Panc1 (cell line): ENCODE measurements at regions not wholly inside any gene's neighbourhood (a gene's known extent, or its start where the extent isn't known, plus 50 kb on each side); places are given as distances from the start of the nearest gene placed in this dataset.

Experiments
- ATAC-seq: fragments of 200-7000 bp; cut with Tn5 transposase; 2 replicates; pipeline ENCODE4 v1.9.1; 2020; ENCODE audit warnings: mild to moderate bottlenecking, moderate library complexity
- BruUV-seq: library from RNA; stranded (reverse); fragments of 400-500 nt; replicated peaks from 2 replicates; lab custom pipeline; 2021; lab: Mats Ljungman, UMichigan
- CTCF ChIA-PET: fragments of 300-600 bp; sonication (Branson Sonifier 250); formaldehyde crosslinking; loops from one replicate; lab custom pipeline; 2022; ENCODE audit warnings: antibody characterized with exemption; lab: Charles Lee
- POLR2A ChIA-PET: fragments of 300-600 bp; sonication (Branson Sonifier 250); formaldehyde crosslinking; loops from one replicate; lab custom pipeline; 2022; ENCODE audit warnings: antibody characterized with exemption; lab: Charles Lee
- DNase-seq: peaks from one replicate; pipeline ENCODE4 v3.0.0-alpha.2; 2010; ENCODE audit warnings: low read depth, low spot score
- H3K27ac ChIP-seq: 2 replicates; pipeline ENCODE4 v1.5.1; 2011; ENCODE audit warnings: mild to moderate bottlenecking, low read length, inconsistent platforms
- H3K27me3 ChIP-seq: fragments of 200-500 bp; sonication (Bioruptor generic); 2 replicates; pipeline ENCODE4 v1.6.0; 2014; ENCODE audit warnings: low read length, inconsistent platforms; ENCODE audit not compliant: control insufficient read depth, insufficient read depth
- H3K36me3 ChIP-seq: fragments of 200-500 bp; sonication (Bioruptor generic); 2 replicates; pipeline ENCODE4 v1.5.1; 2014; ENCODE audit warnings: inconsistent platforms, mild to moderate bottlenecking, low read length, moderate library complexity; ENCODE audit not compliant: control insufficient read depth, insufficient read depth
- H3K4me1 ChIP-seq: 2 replicates; pipeline ENCODE4 v1.5.1; 2011; ENCODE audit warnings: inconsistent platforms, mild to moderate bottlenecking, low read length, moderate library complexity; ENCODE audit not compliant: control insufficient read depth, insufficient read depth
- H3K4me3 ChIP-seq, 2 experiments: 2 replicates each; pipeline ENCODE4 v1.5.1; 2011 to 2012; ENCODE audit warnings: low read depth in 2 of 2, low read length in 2 of 2, mild to moderate bottlenecking in 2 of 2, inconsistent platforms in 1 of 2, moderate library complexity in 1 of 2
- H3K9me3 ChIP-seq: fragments of 200-500 bp; sonication (Bioruptor generic); 2 replicates; pipeline ENCODE4 v1.5.1; 2014; ENCODE audit warnings: low read depth, mild to moderate bottlenecking, inconsistent platforms, low read length, moderate library complexity; ENCODE audit not compliant: control insufficient read depth, insufficient read depth
- POLR2AphosphoS5 ChIP-seq: IDR thresholded peaks from 2 replicates; pipeline ENCODE4 v1.6.1; 2012; ENCODE audit warnings: mild to moderate bottlenecking, low read depth, low read length, moderate library complexity
- SIN3A ChIP-seq: IDR thresholded peaks from 2 replicates; pipeline ENCODE4 v1.6.1; 2012; ENCODE audit warnings: low read depth, mild to moderate bottlenecking, low read length, moderate library complexity, borderline replicate concordance; ENCODE audit not compliant: insufficient read depth
- TCF7L2 ChIP-seq: IDR thresholded peaks from 2 replicates; pipeline ENCODE4 v1.6.1; 2011; ENCODE audit warnings: mild to moderate bottlenecking, low read depth, low read length, inconsistent platforms
- in situ Hi-C: cut with HindIII; loops from 2 replicates; pipeline ENCODE4 v1.10.0; 2016; ENCODE audit warnings: low sequenced_read_pairs, low pct_unique_long_range_greater_than_20kb
- intact Hi-C: fragments of 100-400 bp; cut with micrococcal nuclease; formaldehyde crosslinking; loops from one replicate; pipeline ENCODE4 v1.10.0; 2022; ENCODE audit not compliant: unreplicated experiment
- TF ChIP-seq, protein P1 (sequence below): fragments of 450-650 bp; IDR thresholded peaks from 2 replicates; pipeline ENCODE4 v1.5.1; 2017; ENCODE audit warnings: mild to moderate bottlenecking
- TF ChIP-seq, protein P2 (sequence below), 2 experiments: IDR thresholded peaks; 2 replicates each; pipeline ENCODE4 v1.6.1; 2011 to 2012; ENCODE audit warnings: low read depth in 2 of 2, control low read depth in 1 of 2, low read length in 1 of 2, mild to moderate bottlenecking in 1 of 2, moderate library complexity in 1 of 2; ENCODE audit not compliant: insufficient read depth in 1 of 2

DNA sequence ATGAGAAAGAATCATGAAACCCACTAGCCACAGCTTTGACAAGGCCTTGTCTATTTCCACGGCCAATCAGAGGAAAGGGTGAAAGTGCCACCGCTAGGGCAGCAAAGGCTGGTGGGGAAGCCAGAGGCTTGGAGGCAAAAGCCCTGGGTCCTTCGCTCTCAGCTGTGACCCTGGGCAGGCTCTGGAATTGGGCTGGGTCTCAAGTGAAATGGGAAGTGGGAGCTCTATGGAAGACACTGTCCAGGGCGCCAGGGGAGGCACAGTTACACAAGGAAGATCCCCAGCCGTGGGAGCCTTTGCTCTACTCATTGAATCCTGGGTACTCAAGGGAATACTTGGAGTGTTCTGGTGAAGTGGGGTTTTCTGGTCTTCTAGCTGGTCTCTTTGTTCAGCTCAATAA is 136.2 kb downstream of the ASB7 start:
- ChIA-PET POLR2A (no interaction called here), CTCF (no interaction called here)
- Histone ChIP-seq H3K36me3 (no peaks in the 10 kb centered on the region), H3K9me3 (no peaks in the 10 kb centered on the region), H3K27ac (no peak overlapping the region), H3K4me1 (peaks cover 7% of the 10 kb centered on the region), H3K27me3 (no peaks in the 10 kb centered on the region), H3K4me3 (no peak overlapping the region)
- in situ Hi-C loops, result no loop called here
- TF ChIP-seq, protein P1, sequence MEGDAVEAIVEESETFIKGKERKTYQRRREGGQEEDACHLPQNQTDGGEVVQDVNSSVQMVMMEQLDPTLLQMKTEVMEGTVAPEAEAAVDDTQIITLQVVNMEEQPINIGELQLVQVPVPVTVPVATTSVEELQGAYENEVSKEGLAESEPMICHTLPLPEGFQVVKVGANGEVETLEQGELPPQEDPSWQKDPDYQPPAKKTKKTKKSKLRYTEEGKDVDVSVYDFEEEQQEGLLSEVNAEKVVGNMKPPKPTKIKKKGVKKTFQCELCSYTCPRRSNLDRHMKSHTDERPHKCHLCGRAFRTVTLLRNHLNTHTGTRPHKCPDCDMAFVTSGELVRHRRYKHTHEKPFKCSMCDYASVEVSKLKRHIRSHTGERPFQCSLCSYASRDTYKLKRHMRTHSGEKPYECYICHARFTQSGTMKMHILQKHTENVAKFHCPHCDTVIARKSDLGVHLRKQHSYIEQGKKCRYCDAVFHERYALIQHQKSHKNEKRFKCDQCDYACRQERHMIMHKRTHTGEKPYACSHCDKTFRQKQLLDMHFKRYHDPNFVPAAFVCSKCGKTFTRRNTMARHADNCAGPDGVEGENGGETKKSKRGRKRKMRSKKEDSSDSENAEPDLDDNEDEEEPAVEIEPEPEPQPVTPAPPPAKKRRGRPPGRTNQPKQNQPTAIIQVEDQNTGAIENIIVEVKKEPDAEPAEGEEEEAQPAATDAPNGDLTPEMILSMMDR, result no peak
- ATAC-seq (no peak), DNase-seq (no peak)
- intact Hi-C loops, result no loop called here
- BruUV-seq, result no TSS peak

DNA sequence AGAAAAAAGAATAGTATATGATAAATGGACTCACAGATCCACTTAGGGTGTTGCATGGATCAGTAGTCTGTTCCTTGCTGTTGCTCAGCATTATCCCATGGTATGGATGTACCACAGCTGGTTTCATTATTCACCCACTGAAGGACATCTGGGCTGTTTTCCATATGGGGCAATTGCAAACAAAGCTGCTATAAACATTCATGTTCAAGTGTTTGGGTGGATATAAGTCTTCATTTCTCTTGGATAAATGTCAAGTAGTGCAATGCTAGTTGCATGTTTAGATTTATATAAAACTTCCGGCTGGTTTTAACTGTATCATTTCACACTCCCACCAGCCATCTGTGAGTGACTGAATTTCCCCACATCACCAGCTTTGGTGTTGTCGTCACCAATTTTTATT is 137.7 kb downstream of the ASB7 start:
- in situ Hi-C loops (no loop called here), intact Hi-C loops (no loop called here)
- peaks cover 5% of the 10 kb centered on the region; the same call in 1 of the 2 replicates for H3K4me1 ChIP-seq
- DNase-seq (no peak), ATAC-seq (no peak)
- TF ChIP-seq, protein P1, result no peak
- TF ChIP-seq SIN3A (no peak), TCF7L2 (no peak), POLR2AphosphoS5 (no peak)
- TF ChIP-seq, protein P2, sequence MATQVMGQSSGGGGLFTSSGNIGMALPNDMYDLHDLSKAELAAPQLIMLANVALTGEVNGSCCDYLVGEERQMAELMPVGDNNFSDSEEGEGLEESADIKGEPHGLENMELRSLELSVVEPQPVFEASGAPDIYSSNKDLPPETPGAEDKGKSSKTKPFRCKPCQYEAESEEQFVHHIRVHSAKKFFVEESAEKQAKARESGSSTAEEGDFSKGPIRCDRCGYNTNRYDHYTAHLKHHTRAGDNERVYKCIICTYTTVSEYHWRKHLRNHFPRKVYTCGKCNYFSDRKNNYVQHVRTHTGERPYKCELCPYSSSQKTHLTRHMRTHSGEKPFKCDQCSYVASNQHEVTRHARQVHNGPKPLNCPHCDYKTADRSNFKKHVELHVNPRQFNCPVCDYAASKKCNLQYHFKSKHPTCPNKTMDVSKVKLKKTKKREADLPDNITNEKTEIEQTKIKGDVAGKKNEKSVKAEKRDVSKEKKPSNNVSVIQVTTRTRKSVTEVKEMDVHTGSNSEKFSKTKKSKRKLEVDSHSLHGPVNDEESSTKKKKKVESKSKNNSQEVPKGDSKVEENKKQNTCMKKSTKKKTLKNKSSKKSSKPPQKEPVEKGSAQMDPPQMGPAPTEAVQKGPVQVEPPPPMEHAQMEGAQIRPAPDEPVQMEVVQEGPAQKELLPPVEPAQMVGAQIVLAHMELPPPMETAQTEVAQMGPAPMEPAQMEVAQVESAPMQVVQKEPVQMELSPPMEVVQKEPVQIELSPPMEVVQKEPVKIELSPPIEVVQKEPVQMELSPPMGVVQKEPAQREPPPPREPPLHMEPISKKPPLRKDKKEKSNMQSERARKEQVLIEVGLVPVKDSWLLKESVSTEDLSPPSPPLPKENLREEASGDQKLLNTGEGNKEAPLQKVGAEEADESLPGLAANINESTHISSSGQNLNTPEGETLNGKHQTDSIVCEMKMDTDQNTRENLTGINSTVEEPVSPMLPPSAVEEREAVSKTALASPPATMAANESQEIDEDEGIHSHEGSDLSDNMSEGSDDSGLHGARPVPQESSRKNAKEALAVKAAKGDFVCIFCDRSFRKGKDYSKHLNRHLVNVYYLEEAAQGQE (IDR thresholded peaks at IDR 0.05; ENCODE audit: insufficient read depth in 1 of 2, low read depth in 2 of 2, low read length in 1 of 2), result no peak
- H3K27ac ChIP-seq, result no peak overlapping the region
- H3K9me3 ChIP-seq, result no peaks in the 10 kb centered on the region
- POLR2A ChIA-PET, result no interaction called here
- H3K36me3 ChIP-seq, result no peaks in the 10 kb centered on the region
- CTCF ChIA-PET, result no interaction called here
- H3K27me3 ChIP-seq, result no peaks in the 10 kb centered on the region
- no TSS peak for BruUV-seq
- H3K4me3 ChIP-seq, result no peak overlapping the region

DNA sequence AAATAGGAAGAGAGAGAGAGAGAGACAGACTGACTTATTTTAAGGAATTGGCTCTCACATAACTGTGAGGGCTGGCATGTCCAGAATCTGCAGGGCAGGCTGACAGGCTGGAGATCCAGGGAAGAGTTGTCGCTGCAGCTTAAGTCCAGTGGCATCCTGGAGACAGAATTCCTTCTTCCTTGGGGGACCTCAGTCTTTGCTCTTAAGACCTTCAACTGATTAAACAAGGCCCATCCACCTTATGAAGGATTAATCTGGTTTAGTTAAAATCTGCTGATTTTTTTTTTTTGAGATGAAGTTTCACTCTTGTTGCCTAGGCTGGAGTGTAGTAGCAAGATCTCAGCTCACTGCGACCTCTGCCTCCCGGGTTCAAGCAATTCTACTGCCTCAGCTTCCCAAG is 128.0 kb upstream of the ALDH1A3 start:
- no peak for ATAC-seq
- Histone ChIP-seq H3K4me1 (no peaks in the 10 kb centered on the region), H3K4me3 (no peak overlapping the region), H3K27me3 (no peaks in the 10 kb centered on the region), H3K36me3 (no peaks in the 10 kb centered on the region), H3K27ac (no peak overlapping the region), H3K9me3 (no peaks in the 10 kb centered on the region)
- no peak for DNase-seq
- intact Hi-C loops (no loop called here), in situ Hi-C loops (no loop called here)
- CTCF ChIA-PET, result no interaction called here
- no TSS peak for BruUV-seq
- TF ChIP-seq POLR2AphosphoS5 (no peak), SIN3A (no peak), TCF7L2 (no peak)
- TF ChIP-seq, protein P1, result no peak
- TF ChIP-seq, protein P2 (IDR thresholded peaks at IDR 0.05; ENCODE audit: insufficient read depth in 1 of 2, low read depth in 2 of 2, low read length in 1 of 2), result no peak
- POLR2A ChIA-PET, result no interaction called here
